Progenitor cell of endocrine pancreas (in vitro differentiated cells): ENCODE measurements at regions not wholly inside any gene's neighbourhood (a gene's known extent, or its start where the extent isn't known, plus 50 kb on each side); places are given as distances from the start of the nearest gene placed in this dataset.
"Not testable (repeated sequence)": the region's sequence is repeated elsewhere in the genome, so short reads cannot be mapped to it uniquely, and the experiment has no call there.

ENCODE experiments used
- DNase-seq: peaks from one replicate; pipeline ENCODE4 v3.0.0; 2021; ENCODE audit warnings: low spot score; ENCODE audit not compliant: unreplicated experiment
- H3K27ac Mint-ChIP-seq: 2 replicates; pipeline ENCODE4 v1.8.0; 2021; ENCODE audit warnings: mild to moderate bottlenecking, moderate library complexity, mixed read lengths
- H3K27me3 Mint-ChIP-seq: 2 replicates; pipeline ENCODE4 v1.8.0; 2021; ENCODE audit warnings: mixed read lengths
- H3K36me3 Mint-ChIP-seq: 2 replicates; pipeline ENCODE4 v1.8.0; 2022; ENCODE audit warnings: mixed read lengths; ENCODE audit not compliant: insufficient read depth
- H3K4me1 Mint-ChIP-seq: 2 replicates; pipeline ENCODE4 v1.8.0; 2021; ENCODE audit warnings: low read depth, mixed read lengths
- H3K4me3 Mint-ChIP-seq: 2 replicates; pipeline ENCODE4 v1.8.0; 2021; ENCODE audit warnings: low read depth, mild to moderate bottlenecking, moderate library complexity, mixed read lengths
- H3K9me3 Mint-ChIP-seq: 2 replicates; pipeline ENCODE4 v1.8.0; 2021; ENCODE audit warnings: low read depth, mixed read lengths
- CTCF ChIP-seq: fragments of 200-600 bp; sonication (generic); IDR thresholded peaks from one replicate; pipeline ENCODE4 v1.5.0; 2021; ENCODE audit warnings: antibody characterized with exemption, mild to moderate bottlenecking; ENCODE audit not compliant: unreplicated experiment

GRCh38 chrX:136953867-136954787 is 73.6 kb upstream of the RBMX start:
- peak; percentile 58 for TF ChIP-seq CTCF
- Mint-ChIP-seq H3K36me3 (peaks cover 7% of the 10 kb centered on the region), H3K27me3 (no peaks in the 10 kb centered on the region), H3K27ac (no peak overlapping the region), H3K4me1 (no peaks in the 10 kb centered on the region), H3K4me3 (no peak overlapping the region), H3K9me3 (peaks cover 4% of the 10 kb centered on the region)
- DNase-seq = no peak

- no peak for TF ChIP-seq CTCF
- Mint-ChIP-seq H3K36me3 (peaks cover 7% of the 10 kb centered on the region), H3K9me3 (no peaks in the 10 kb centered on the region), H3K27ac (no peak overlapping the region), H3K4me1 (no peaks in the 10 kb centered on the region), H3K4me3 (no peak overlapping the region), H3K27me3 (no peaks in the 10 kb centered on the region)
- DNase-seq = no peak
Measured at GRCh38 chrX:136950211-136950610, 69.7 kb upstream of the RBMX start.

GRCh38 chrX:136941396-136942337 is 61.1 kb upstream of the RBMX start:
- no peaks in the 10 kb centered on the region for H3K27me3 Mint-ChIP-seq
- no peak overlapping the region for H3K4me3 Mint-ChIP-seq
- TF ChIP-seq CTCF = no peak
- H3K36me3 Mint-ChIP-seq = peaks cover 2% of the 10 kb centered on the region
- no peak overlapping the region for H3K27ac Mint-ChIP-seq
- no peak for DNase-seq
- no peaks in the 10 kb centered on the region for H3K4me1 Mint-ChIP-seq
- peaks cover 4% of the 10 kb centered on the region for H3K9me3 Mint-ChIP-seq

GRCh38 chrX:136936183-136936549 is 55.6 kb upstream of the RBMX start:
- Mint-ChIP-seq H3K4me1 (peaks cover 13% of the 10 kb centered on the region), H3K27ac (no peak overlapping the region), H3K27me3 (no peaks in the 10 kb centered on the region), H3K9me3 (peaks cover 5% of the 10 kb centered on the region), H3K4me3 (no peak overlapping the region), H3K36me3 (peaks cover 13% of the 10 kb centered on the region)
- TF ChIP-seq CTCF = no peak
- no peak for DNase-seq

- peaks cover 10% of the 10 kb centered on the region for H3K9me3 Mint-ChIP-seq
- not testable (repeated sequence) for H3K27me3 Mint-ChIP-seq, H3K27ac Mint-ChIP-seq, DNase-seq, H3K4me3 Mint-ChIP-seq
- peaks cover 15% of the 10 kb centered on the region for H3K36me3 Mint-ChIP-seq
- peaks cover 13% of the 10 kb centered on the region for H3K4me1 Mint-ChIP-seq
Measured at GRCh38 chrX:136935533-136936182, 55.1 kb upstream of the RBMX start.

- H3K9me3 Mint-ChIP-seq = peaks cover 11% of the 10 kb centered on the region
- H3K27ac Mint-ChIP-seq, H3K27me3 Mint-ChIP-seq, H3K4me3 Mint-ChIP-seq, DNase-seq: not testable (repeated sequence)
- peaks cover 17% of the 10 kb centered on the region for H3K36me3 Mint-ChIP-seq
- H3K4me1 Mint-ChIP-seq = peaks cover 13% of the 10 kb centered on the region
Measured at GRCh38 chrX:136934652-136935051, 54.1 kb upstream of the RBMX start.
